Gastrocnemius medialis (tissue), 4 donors: ENCODE measurements at regions not wholly inside any gene's neighbourhood (a gene's known extent, or its start where the extent isn't known, plus 50 kb on each side); places are given as distances from the start of the nearest gene placed in this dataset.

ENCODE experiments used
- CTCF ChIP-seq, 5 experiments: fragments of 450-650 bp in 3 of 5; fragments of 200-600 bp in 2 of 5; sonication (generic) in 2 of 5; IDR thresholded peaks in 4 of 5; conservative IDR thresholded peaks in 1 of 5; 1 replicate in 4 of 5; 2 replicates in 1 of 5; pipeline ENCODE4 v1.5.1; 2016 to 2019; ENCODE audit warnings: antibody characterized with exemption in 5 of 5, mild to moderate bottlenecking in 3 of 5, moderate library complexity in 3 of 5
- POLR2A ChIP-seq, 2 donors: fragments of 450-650 bp; IDR thresholded peaks; one replicate each; pipeline ENCODE4 v1.6.1; 2017; ENCODE audit warnings: antibody characterized with exemption in 2 of 2, mild to moderate bottlenecking in 2 of 2, moderate library complexity in 2 of 2

- TF ChIP-seq CTCF (IDR thresholded peaks at IDR 0.05 in 4 of 5, conservative IDR thresholded peaks at IDR 0.05 in 1 of 5) = no peak
- no peak for TF ChIP-seq POLR2A (IDR thresholded peaks at IDR 0.05)
Measured at GRCh38 chr7:106566672-106567071, 94.3 kb downstream of the CCDC71L start.
